Middle frontal gyrus (tissue), 1 donor: ENCODE measurements at regions not wholly inside any gene's neighbourhood (a gene's known extent, or its start where the extent isn't known, plus 50 kb on each side); places are given as distances from the start of the nearest gene placed in this dataset.

ENCODE experiments used
- DNase-seq: peaks from one replicate; pipeline ENCODE4 v3.0.0-alpha.2; 2015; ENCODE audit warnings: low spot score; ENCODE audit errors: extremely low spot score

- no peak for DNase-seq
Measured at GRCh38 chr1:30437059-30437576, 286.3 kb downstream of the MATN1 start.

- DNase-seq, result no peak
Measured at GRCh38 chr1:30427545-30427944, 295.8 kb downstream of the MATN1 start.

- no peak for DNase-seq
Measured at GRCh38 chr1:30425046-30425445, 298.3 kb downstream of the MATN1 start.

DNA sequence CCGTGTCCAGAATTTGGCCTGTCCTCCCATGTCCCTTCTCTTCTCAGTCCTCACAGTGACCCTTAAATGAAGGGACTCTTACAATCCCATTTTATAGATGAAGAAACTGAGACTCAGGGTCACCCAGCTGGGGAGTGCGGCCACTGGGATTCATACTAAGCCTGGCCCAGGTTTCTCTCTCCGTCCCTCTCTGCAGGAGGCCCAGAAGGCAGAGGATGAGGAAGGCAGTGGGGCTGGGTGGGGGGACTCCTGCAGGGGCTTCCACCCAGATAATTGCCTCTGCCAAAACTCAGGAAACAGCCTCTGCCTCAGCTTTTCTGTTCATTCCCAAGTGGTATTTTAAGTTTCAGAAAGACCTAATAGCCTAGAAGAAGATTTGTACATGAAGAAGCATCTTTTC is 299.8 kb downstream of the MATN1 start:
- no peak for DNase-seq

DNA sequence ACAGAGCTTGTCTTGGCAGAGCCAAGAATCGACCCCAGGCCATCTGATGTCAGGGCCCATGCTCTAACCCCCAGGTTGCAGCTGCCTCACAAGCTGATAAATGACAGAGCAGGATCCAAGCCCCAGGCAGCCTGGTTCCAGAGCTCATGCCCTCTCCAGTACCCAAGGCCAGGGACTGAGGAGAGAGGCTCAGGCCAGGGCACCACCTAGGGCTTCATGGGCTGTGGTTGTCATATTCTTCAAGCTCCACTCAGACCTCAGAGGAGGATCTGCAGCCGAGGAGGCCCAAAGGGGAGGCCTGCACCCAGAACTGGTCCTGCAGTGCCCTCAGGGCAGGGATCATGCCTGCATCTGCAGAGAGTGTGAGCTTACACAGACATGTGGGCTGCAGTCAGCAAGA is 301.1 kb downstream of the MATN1 start:
- no peak for DNase-seq

GRCh38 chr1:30420519-30421050 is 302.8 kb downstream of the MATN1 start:
- DNase-seq, result no peak

- no peak for DNase-seq
Measured at GRCh38 chr1:30419831-30420230, 303.6 kb downstream of the MATN1 start.

DNA sequence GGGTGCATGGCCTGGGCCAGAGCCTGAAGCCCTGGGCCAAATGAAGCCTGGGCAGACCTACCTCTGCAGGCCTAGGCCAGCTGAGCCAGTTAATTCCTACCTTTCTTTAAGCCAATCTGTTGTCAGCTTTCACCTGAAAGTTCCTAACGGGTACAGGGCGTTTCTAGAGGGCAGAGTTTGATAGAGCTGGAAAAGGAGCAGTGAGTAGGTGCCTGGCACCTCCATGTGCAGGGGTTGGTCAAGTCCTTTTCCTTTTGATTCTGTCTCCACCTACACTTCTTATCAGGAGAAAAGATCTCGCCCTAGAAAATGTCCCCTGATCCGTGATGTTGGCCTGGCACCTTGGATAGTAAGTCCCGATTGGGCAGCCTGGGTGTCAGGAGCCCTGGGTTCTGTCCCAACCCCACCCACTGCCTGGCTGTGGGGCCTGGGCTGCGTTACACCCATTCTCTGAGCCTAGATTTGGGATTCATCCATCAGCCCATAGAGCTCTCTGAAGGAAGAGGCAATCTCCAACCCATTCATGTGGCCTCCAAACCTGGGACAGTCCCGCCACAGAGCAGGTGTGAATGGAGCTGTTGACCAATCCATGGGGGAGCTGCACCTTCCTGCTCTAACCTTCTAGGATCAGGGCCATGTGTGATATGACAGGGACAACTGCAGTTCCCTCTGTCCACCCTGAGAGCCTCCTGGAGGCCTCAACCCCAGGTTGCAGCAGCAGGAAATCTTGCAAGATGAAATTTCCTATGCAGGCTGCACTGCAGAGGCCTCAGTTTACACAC is 304.3 kb downstream of the MATN1 start:
- DNase-seq, result no peak

DNA sequence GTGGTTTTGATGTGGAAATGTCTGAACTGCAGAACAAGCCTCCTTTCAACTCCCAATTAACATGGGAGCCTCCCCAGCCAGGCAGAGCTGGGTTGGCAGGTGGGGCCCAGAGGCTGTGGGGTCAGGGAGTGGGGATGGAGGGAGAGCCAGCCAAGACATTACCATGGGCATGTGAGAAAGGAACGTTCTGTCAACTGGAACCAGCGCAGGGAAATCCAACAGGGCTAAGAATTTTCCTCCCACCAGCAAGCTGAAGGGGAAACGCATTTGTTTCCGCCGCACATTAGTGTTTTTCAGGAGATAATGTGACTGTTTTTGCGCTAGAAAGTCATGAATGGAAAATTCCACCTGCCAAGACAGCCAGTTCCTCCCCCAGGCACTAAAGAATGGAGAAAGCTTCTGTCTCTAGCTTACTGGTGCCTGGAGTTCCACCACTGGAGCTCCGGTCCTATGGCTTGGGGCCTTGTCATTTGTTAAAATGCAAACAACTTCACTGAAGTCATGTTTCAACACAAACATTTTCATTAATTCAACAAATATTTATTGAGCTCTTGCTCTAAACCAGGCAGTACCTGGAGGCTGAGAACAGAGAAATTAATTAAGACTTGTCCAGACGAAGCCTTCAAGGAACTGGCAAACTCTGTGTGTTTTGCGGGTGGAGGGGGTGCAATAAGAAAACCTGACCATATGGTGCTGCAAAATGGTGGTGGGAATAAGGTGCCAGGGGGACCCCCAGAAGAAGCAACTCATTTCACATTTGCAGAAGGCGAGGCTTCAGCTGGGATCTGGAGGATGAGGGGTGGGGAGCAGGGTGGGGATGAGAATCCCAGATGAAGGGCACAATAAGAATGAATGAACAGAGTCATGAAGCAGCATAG is 305.1 kb downstream of the MATN1 start:
- no peak for DNase-seq

GRCh38 chr1:30417701-30418046 is 305.7 kb downstream of the MATN1 start:
- no peak for DNase-seq

GRCh38 chr1:30417001-30417700 is 306.2 kb downstream of the MATN1 start:
- DNase-seq, result no peak

DNA sequence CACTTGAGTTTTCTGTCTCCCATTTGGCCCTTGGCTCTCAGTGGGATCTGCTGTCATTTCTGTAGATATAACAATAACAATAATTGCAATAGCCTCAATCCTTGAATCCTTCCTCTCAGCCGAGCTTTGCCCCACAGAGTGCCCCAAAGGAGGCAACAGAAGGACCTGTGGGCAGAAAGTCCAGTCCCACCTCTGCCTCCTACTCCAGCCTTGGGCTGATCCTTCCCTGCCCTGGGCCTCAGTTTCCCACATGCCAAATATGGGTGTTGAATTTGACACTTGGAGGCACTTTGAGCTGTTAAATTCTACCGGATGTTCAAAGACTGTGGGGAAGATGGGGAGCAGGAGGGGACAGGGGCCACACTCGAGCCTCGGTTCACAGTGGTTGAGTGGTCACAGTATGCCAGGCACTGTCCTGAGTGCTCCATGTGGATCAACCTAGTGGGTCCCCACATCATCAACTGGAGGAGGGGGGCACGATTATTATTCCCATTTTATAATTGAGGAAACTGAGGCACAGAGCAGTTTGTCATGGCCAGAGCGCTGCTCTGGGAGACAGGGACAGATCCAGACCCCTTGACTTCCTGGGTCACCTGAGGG is 307.1 kb downstream of the MATN1 start:
- no peak for DNase-seq

- no peak for DNase-seq
Measured at GRCh38 chr1:30415171-30415940, 308.0 kb downstream of the MATN1 start.

DNA sequence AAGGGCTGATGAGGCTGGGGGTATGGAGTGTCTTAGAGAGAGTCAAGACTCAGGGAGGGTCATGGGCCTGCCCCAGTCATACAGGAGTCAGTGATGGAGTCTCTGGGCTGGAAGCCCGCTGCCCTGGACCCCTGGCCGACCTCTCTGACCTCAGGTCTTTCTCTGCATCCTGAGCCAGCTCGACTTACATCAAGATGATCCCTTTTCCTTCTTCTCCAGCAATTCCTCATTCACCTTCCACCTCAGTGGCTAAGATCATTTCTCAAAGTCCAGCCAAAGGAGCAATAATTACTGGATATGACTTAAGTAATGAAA is 308.6 kb downstream of the MATN1 start:
- no peak for DNase-seq

GRCh38 chr1:30414086-30414850 is 309.1 kb downstream of the MATN1 start:
- DNase-seq, result no peak

DNA sequence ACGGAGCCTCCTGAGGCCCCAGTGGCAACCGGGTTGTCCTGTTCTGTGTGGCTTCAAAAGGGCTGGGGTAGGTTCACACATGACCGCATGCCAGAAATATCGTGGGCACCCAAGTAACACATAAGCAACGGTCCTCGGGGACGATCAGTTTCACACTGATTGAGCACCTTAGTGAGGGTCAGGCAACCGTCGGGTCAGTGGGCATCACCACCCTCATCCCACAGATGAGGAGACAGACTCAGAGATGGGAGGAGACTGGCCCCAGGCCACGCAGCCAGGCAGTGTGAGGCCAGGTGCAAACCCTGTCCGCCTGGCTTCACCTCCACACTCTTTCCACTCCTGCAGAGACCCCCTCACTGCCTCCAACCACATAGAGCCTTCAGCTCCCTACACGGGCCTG is 309.8 kb downstream of the MATN1 start:
- no peak for DNase-seq

DNA sequence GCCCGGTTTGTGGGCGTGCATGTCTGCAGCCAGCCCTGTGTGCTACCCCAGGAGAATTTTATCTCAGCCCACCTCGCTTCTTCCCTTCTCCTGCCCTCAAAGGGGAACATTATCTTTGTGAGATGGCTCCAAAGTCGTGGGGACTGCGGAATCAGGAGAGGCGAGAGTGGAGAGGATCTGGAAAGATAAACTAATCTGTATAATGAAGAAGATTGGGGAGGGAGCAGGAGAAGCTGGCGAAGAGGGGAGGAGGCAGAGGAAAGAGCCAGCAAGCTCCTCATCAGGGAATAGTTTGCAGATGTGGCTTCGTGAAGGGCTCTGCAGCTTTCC is 310.3 kb downstream of the MATN1 start:
- DNase-seq, result no peak

DNA sequence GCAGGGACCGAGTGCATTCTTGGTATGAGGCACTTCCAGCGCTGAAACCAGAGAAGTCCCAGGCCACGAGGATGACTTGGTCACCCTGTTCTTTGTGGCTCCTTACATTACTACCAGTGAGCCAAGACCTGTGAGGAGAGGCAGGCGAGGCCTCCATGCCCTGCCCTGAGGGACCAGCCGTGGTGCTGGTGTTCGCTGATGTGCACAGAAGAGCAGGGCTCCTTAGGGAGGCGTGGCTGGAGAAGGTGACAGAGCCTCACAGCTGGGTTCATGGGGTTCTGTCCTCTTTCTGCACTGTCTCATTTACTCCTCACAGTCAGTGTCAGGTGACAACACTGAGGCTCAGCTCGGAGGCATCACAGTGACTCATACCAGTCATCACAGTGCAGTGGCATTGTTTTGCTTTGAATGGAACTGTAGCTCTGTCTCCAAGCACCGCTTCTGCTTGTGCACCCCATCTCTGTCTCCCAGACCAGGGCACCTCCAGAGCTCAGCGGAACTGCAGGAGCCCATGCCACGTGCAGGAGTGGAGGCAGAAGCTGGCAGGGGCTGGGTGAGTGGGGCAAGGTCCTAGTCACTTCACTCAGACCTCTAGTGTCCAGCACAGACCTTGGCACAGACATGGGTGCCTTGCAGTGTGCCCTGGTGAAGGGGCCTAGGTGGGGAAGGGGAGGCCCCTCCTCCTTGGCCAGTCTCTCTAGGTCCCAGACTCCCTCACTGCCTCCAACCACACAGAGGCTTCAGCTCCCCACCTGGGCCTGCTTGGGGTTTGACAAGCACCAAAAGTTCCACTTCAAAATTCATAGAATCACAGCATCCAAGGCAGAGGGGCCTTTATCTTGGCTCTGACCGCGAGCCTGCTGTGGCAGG is 310.9 kb downstream of the MATN1 start:
- DNase-seq, result no peak

DNA sequence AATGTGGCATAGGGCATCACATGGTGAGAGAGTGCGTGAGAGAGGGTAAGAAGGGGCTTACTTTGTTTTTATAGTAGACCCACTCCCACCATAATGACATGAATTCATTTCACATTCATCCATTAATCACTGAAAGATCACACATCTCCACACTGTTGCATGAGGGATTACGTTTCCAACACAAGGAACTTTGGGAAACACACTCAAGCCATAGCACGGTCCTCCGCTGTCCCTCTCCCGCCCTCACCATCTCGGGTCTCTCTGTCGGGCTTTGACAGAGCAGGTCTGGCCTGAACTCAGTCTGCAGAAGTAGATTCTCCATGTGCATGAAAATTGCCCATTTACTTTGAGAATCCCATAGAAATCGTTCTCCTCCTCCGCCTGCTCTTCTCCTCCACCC is 312.2 kb downstream of the MATN1 start:
- DNase-seq, result no peak
